GM11168 (cell line): ENCODE measurements at regions not wholly inside any gene's neighbourhood (a gene's known extent, or its start where the extent isn't known, plus 50 kb on each side); places are given as distances from the start of the nearest gene placed in this dataset.
"Not testable (repeated sequence)": the region's sequence is repeated elsewhere in the genome, so short reads cannot be mapped to it uniquely, and the experiment has no call there.

Experiments
- in situ Hi-C: fragments of 300-500 bp; cut with MboI; formaldehyde crosslinking; loops from one replicate; pipeline ENCODE4 v1.12.0; 2022; ENCODE audit warnings: low sequenced_read_pairs; ENCODE audit not compliant: unreplicated experiment

- in situ Hi-C loops: no loop called here
Observed at GRCh38 chr3:5717254-5717653, 529.7 kb downstream of the EDEM1 start.

- in situ Hi-C loops: not testable (repeated sequence)
Observed at GRCh38 chr3:5719668-5720067, 532.2 kb downstream of the EDEM1 start.

GRCh38 chr3:5725801-5726200, 538.3 kb downstream of the EDEM1 start:
- in situ Hi-C loops: loop anchor here (25.0 kb wide), 1 partner anchor 288 kb away; no protein-coding TSS in a partner anchor

- in situ Hi-C loops: loop anchor here (25.0 kb wide), 1 partner anchor 289 kb away; no protein-coding TSS in a partner anchor
Observed at GRCh38 chr3:5726621-5727020, 539.1 kb downstream of the EDEM1 start.

GRCh38 chr3:5727743-5728484, 540.4 kb downstream of the EDEM1 start:
- in situ Hi-C loops: loop anchor here (25.0 kb wide), 1 partner anchor 291 kb away; no protein-coding TSS in a partner anchor

- in situ Hi-C loops: loop anchor here (25.0 kb wide), 1 partner anchor 293 kb away; no protein-coding TSS in a partner anchor
Observed at GRCh38 chr3:5729852-5730251, 542.3 kb downstream of the EDEM1 start.

- in situ Hi-C loops: loop anchor here (25.0 kb wide), 1 partner anchor 294 kb away; no protein-coding TSS in a partner anchor
Observed at GRCh38 chr3:5731100-5731499, 543.6 kb downstream of the EDEM1 start.

- in situ Hi-C loops: loop anchor here (25.0 kb wide), 1 partner anchor 295 kb away; no protein-coding TSS in a partner anchor
Observed at GRCh38 chr3:5732081-5732480, 544.6 kb downstream of the EDEM1 start.

- in situ Hi-C loops: loop anchor here (25.0 kb wide), 1 partner anchor 297 kb away; no protein-coding TSS in a partner anchor
Observed at GRCh38 chr3:5733995-5734394, 546.5 kb downstream of the EDEM1 start.

- in situ Hi-C loops: loop anchor here (25.0 kb wide), 1 partner anchor 299 kb away; no protein-coding TSS in a partner anchor
Observed at GRCh38 chr3:5735896-5736295, 548.4 kb downstream of the EDEM1 start.

GRCh38 chr3:5739299-5739935, 551.9 kb downstream of the EDEM1 start:
- in situ Hi-C loops: loop anchor here (25.0 kb wide), 1 partner anchor 302 kb away; no protein-coding TSS in a partner anchor

GRCh38 chr3:5739949-5740348, 552.4 kb downstream of the EDEM1 start:
- in situ Hi-C loops: loop anchor here (25.0 kb wide), 1 partner anchor 303 kb away; no protein-coding TSS in a partner anchor

- in situ Hi-C loops: loop anchor here (25.0 kb wide), 1 partner anchor 304 kb away; no protein-coding TSS in a partner anchor
Observed at GRCh38 chr3:5741017-5741416, 553.5 kb downstream of the EDEM1 start.

GRCh38 chr3:5750091-5750490, 562.6 kb downstream of the EDEM1 start:
- in situ Hi-C loops: no loop called here

- in situ Hi-C loops: no loop called here
Observed at GRCh38 chr3:5750874-5751640, 563.5 kb downstream of the EDEM1 start.

- in situ Hi-C loops: no loop called here
Observed at GRCh38 chr3:5754602-5755001, 567.1 kb downstream of the EDEM1 start.

GRCh38 chr3:5756443-5756842, 568.9 kb downstream of the EDEM1 start:
- in situ Hi-C loops: no loop called here

GRCh38 chr3:5757213-5757804, 569.8 kb downstream of the EDEM1 start:
- in situ Hi-C loops: no loop called here

- in situ Hi-C loops: no loop called here
Observed at GRCh38 chr3:5758699-5759098, 571.2 kb downstream of the EDEM1 start.

- in situ Hi-C loops: no loop called here
Observed at GRCh38 chr3:5762506-5762905, 575.0 kb downstream of the EDEM1 start.
